G401.6 (cell line): ENCODE measurements at regions not wholly inside any gene's neighbourhood (a gene's known extent, or its start where the extent isn't known, plus 50 kb on each side); places are given as distances from the start of the nearest gene placed in this dataset.

Source experiments
- FAIRE-seq: peaks from 2 replicates; lab custom pipeline; 2012; peaks lifted over from hg19 to GRCh38; lab: Jason Lieb, UNC

DNA sequence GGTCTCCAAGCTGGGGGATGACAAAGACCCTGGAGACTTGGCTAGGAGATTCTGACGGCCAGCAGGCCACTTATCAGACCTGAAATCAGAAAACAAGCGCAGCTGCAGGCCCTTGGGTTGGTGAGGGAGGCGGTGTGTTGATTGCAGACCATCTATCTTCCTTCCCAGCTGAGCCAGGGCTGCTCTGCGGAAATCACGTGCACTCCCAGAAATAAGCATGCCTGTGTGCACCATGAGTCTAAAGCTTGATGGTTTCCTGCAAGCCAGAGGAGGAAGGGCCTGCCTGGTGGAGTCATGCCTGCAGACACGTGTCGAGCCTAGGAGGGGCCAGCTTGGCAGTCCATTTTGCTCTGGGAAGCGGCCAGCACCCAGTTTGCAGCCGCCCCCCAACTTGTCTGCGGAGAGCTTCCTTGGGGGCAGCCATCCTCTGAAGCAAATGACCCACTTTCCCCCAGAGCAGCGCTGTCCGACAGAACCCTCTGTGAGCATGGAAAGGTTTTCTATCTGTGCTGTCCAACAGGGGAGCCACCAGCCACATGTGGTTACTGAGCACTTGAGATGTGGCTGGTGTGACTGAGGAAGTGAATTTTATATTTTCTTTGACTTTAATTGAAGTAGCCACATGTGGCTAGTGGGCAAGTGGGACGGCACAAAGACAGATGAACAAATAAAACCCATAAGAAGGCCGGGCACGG is 175.7 kb upstream of the BCOR start:
- no peak for FAIRE-seq

DNA sequence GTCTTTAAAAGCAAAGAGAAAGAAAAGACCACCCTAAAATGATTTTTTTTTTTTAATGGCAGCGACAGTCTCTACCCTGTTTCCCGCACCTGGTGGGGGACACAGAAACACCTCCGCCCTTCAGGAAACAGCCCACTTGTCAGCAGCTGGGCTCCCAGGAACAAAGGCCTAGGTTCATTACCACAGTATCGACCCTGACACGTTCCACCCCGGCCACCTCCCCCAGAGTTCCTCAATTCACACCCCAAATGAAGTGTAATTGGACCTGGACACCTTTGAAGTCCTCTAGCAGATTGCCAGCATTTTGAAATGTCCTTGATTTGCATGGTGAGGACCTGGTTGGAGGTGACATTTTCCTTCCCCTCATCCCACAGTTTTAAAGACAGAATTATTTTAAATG is 175.0 kb upstream of the BCOR start:
- no peak for FAIRE-seq

DNA sequence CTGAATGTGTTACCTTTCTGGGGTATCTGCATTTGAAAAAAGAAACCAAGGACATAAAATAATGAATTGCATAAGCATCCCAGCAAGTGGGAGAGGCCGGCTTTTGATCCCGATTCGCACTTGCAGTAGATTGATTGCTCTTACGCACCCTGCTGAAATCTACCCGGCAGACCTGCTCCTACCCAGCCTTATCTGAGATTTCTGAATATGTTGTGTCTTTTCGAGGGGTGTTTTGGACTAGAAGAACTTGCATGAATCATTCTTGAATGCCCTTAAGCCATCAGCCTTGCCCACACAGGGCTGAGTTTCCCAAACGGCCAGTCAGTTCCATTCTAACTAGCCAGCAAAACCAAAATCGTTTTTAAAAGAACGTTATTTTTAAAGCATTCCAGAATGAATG is 174.4 kb upstream of the BCOR start:
- no peak for FAIRE-seq

DNA sequence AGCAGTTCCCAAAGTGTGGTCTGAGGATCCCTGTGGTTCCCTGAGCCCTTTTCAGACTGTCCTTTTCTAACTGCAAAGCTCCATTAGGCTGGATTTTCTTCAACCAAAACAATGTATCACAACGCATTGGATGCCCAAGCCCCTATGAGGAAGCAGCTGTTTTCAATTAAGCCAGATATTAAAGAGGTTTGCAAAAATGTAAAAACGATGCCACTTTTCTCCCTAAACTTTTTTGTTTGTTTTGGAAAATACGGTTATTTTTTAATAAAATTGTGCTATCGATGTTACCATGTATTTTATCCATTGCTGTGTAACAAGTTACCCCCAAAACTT is 170.4 kb upstream of the BCOR start:
- no peak for FAIRE-seq

DNA sequence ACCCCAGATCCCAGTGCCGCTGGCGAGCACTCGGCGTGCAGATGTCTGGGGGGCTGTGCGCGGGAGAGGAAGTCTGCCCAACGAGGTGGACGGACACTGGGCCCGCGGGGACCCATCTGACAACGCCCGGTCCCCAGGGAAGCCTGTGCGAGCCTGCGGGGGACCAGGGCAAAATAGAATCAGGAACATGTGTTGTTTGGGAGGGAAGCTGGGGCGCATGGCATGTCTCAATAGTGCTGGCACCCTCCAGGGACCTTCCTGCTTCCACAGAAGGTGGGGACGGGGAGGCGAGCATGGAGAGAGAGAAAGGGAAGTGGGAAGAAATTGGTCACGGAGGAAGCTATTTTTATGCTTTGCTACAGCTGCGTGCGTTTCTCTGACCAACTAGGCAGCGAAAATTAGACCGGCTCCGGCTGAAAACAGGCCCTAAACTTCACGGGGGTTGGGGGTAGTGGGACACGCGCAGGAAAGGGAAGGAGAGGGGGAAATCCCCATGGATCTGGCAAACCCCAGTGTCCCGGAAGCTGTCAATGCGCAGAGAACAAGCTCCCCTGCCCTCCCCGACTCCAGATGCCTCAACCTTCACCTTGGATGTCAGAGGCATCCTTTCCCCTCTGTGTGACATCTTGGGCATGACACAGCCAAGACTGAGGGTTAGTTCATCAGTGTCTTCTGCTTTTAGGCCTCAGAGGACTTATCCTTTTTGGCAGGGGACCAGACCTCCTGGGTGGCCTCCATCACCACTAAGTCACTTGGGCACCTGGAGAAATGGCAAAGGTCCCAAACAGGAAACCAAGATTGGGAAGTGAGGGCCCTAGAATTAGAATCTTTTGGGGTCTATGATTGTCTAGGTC is 169.8 kb upstream of the BCOR start:
- no peak for FAIRE-seq

DNA sequence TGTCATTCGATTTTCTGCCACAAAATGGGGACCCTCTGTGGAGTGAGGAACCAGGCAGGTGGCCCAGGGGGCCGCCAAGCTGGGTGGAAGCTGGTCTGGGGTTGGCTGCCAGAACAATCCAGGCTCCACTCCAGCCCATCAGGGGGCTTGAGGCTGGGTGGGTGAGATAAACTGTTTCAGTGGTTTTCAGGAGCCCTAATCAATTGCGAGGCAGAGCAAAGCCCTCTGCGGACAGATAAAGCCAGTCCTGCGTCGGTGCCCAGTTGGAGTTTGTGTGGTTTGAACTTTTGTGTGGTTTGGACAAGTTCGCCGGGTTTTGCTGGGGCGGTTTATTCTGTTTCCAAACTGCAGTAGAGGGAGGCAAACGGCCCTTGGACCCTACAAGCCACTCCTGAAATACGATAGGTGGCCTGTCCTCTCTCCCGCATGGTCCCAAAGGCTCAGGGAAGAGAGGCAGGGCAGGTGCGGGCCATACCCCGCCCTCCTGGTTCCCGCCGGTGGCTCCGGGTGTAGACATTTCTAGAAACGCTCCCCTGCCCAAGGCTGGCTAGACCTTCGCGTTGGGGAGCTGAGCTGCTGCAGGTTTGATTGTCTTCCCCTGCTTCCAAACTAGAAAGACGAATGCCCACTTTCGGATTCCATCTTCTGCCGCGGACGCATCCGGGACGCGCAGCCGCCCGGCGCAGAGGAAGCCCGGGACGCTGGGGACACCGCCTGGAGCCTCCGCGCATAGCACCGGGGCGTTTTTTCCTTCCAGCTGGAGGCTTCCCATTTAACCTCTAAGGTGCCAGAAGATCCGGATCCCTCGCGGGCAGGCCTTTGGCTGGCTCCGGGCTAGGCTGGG is 169.0 kb upstream of the BCOR start:
- no peak for FAIRE-seq

DNA sequence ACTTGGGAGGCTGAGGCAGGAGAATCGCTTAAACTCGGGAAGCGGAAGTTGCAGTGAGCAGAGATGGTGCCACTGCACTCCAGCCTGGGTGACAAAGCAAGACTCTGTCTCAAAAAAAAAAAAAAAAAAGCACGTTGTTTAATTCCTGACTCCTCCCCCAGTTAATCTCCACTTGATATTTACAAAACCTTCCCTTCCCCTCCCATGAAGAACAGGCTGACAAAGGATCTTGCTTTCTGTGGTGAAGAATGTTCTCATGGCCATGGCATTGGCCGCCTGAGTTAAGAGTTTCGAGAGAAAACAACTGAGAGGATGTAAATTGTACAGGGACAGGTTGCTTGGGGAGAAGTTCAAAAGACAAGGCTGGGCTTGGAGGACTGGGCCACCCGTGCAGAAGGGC is 168.2 kb upstream of the BCOR start:
- FAIRE-seq = no peak

DNA sequence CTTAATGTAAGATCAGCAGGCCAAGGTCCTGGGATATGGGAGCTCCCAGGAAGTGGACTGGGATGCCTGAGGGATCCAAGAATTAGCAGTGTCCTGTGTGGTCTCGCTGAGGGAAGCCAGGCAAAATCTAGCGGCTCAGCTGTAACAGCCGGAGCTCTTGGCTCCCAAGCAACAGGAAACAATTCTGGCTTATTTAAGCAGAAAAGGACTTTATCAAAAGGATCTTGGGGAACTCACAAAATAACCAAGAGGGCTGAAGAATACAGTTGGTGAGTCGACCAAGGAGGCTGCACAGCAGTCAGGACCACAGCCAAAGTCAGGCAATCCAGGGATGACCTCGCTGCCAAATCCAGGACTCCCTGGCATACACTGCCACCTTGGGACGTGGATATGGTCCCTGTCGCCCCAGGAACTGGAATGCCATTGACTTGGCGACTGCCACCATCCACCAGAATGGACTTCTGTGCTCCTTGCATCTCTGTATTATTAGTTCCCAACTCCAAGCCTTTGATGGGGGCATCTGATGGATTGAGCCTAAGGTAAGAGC is 165.3 kb upstream of the BCOR start:
- FAIRE-seq = no peak

DNA sequence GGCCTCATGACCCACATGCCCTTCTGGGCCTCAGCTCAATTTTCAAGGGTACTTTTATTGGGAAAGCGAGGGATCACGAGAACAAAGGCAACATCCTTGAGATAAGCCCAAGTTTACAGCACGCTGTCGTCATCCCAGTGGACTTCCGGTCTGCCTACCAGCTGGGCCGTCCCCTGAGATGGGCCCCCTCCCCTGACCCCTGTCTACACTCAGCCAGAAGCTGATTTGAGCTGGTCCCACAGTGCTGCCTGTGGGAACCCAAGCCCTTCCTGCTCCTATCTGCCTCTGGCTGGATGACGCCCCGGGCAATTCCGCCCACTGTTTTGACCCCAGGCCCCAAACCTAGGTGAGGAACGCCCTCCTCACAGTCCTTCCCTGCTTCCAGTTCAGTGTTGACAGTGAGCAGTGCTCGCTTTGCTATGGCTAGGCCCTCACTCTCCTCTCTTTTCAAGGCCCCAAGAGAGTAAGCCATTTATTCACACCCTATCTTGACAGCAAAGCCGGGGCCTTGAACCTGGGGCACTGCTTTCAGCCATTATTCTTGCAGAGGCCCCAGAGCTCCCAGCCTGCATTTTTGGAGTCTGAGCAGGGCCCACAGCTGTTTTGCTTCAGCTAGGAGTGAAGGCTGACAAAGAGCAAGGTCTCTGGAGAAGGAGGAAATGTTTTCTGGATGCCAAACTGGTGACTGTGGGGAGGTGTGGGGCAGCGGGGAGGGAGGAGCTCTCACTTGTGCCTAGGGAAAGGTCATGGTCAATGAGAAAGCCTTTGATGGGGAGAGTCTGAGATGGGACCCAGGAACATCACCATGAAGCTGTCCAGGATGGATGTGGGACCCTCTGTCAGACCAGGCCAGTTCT is 164.6 kb upstream of the BCOR start:
- no peak for FAIRE-seq

DNA sequence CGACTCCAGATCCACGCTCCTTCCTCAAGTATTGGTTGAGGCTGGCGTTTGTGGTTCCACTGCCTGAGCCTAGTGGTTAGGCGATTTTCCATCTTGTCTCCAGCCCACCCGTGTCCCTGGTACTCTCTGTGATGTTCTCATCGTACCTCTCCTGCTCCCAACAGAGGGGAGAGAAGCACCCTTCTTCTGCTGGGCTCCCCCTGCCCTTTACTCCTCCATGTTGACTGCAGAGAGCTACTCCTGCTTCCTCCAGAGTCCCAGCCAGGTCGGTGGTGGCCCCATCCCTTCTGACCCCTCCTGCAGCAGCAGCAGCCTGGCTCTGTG is 164.0 kb upstream of the BCOR start:
- FAIRE-seq = no peak

DNA sequence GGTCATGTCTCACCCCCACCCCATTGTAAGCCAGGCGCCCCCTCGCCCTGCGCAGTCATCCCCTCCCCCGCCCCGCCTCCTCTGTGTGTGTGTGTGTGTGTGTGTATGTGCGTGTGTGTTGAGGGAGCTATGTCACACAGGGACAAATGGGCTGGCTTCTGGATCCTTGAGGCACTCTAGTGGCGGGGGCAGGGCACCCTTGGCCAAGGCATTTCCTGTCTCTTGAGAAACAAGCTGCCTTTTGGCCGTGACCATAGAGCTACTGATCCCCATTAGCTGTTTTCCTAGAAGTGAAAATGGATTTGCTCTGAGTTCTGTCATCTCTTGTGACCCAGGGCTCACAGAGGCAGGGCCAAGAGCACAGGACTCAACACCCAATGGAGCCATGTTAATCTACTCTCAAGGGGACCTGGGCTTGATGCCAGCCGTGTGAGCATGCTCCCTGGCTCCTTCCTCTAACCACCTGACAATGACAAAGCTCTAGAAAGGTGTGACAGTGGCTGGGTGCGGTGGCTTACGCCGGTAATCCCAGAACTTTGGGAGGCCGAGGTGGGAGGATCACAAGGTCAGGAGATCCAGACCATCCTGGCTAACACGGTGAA is 162.5 kb upstream of the BCOR start:
- FAIRE-seq = no peak

DNA sequence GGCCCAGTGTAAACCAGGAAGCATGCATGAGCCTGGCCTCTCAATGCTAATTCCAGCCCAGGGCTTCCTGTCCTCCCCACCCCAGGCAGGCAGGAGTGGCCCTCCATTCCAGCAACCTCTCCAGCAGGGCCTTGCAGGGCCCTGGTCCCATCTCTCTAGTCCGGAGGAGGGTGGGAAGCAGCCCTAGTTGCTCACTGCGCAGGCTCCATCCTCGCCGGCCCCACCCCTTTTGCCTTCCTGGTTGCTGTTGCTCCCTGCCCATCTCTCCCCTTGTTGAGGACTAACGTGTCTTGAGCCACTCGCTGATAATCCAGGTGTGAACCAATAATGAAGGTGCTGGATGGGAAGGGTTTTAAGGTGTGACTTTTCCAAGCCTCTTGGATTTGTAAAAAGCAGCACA is 161.2 kb upstream of the BCOR start:
- no peak for FAIRE-seq

DNA sequence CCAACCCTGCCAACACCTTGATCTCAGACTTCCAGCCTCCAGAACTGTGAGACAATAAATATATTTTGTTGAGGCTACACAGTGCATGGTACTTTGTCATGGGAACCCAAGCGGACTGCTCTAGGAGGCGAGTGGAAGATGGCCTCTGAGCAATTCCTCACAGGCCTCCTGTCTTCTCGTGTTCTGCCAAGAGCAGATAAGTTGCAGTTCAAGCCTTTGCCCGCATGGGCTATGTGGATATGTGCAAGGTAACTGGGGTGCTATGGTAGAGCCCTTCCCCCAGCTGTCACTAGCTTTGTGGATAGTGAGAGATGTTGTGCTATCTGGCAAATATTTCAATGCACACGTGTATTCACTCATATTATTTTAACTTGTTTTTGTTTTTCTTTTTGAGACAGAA is 156.0 kb upstream of the BCOR start:
- FAIRE-seq = no peak

DNA sequence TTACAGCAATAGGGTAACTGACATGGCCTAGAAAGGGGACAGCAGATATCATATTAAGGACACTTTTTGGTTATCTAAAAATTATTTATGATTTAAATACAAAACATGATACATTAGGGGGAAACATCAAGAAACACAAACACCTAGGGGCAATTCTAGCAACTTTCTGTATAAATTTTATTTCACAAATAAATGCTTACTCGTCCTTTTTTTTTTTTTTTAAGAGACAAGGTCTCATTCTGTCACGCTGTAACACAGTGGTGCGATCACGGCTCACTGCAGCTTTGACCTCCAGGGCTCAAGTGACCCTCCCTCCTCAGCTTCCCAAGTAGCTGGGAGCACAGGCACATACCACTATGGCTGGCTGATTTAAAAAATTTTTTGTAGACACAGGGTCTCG is 151.8 kb upstream of the BCOR start:
- FAIRE-seq = no peak

DNA sequence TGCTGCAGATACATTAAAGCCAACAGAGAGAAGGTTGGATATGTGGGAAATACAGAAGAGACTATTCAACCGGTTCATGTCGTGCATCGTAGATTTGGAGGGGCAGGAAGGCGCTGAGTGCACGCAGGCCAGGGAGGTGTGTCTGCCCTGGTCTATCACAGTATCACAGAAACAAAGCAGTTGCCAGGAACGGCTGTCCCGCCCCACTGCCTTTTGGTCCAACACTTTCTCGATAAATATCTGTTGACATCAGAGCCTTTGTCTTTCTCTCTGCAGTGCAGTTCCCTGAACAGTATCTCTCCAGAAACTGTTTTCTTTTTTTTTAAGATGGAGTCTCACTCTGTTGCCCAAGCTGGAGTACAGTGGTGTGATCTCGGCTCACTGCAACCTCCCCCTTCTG is 151.1 kb upstream of the BCOR start:
- no peak for FAIRE-seq

DNA sequence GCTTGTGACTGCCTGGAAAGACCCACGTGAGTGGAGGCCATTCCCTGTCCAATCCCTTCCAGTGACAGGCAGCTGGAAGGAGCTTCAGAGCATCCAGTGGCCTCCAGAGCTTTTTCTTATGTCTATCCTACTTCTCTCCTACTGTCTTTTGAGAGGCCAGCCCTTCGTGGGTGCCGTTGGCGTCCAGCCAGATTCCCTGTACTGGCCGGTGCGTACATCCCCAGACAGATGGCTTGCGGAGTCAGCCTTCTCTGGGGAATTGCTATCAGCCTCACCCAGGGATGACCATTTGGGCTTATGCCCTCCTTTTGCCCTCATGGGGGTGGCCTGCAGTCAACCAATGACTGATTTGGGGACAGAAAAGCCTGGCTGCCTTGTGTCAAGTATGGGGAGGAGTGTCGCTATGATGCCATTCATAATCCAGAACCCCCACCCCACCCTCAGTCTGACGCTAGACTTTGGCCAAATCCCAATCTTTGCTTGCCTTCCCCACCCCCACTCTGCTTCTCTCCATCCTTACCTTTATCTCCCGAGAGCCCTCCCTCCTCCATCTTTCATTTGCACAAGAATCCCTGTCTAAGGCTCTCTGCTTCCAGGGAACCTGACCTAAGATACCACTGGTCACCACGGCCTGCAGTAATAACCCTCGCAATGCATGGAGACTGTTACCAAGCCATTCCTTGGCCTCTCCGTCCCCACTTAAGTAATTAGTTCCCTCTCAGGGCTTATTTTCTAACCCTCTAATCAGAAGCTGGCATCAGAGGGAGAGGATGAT is 150.3 kb upstream of the BCOR start:
- FAIRE-seq = no peak

DNA sequence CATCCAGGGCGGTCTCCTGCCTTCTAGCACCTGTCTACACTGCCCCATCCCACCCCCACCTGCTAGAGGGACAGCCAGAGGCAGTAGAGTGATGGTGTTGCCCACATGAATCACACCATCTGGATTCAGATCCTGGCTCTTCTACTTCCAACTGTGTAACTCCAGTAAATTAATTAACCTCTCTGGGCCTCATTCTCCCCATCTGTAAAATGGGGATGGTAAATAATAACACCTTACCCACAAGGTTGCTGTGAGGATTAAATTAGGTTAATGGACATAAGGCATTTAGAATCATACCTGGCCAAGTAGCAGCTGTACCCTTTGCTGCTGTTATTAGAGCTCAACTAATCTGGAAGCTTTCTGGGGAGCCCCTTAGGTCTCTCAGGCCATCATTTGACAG is 149.6 kb upstream of the BCOR start:
- FAIRE-seq = no peak

DNA sequence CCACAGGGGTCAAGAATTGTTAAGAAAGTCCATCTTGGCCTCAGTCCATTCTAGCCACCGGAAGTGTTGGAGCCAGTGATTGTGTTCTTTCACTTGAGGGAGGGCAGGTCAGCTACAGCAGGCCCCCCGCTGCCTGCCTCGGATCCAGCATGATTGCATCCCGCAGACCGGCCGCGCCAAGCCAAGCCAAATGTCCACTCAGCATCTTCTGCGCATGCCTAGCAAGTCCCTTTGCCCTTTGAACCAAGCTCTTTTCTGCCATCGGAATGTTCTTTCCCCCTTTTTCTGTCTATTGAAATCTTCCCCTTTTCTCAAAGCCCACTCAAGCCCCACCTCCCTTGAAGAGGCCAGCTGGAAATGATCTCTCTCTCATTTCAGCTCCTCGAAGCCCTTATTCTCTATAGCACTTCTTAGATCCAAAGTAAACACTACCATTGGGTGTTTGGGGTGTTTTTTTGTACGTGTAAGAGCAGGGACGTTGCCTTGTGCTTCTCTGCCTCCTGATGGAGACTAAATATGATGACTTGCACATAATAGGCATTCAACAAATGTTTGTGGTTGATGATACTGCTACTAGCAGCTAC is 147.8 kb upstream of the BCOR start:
- no peak for FAIRE-seq

DNA sequence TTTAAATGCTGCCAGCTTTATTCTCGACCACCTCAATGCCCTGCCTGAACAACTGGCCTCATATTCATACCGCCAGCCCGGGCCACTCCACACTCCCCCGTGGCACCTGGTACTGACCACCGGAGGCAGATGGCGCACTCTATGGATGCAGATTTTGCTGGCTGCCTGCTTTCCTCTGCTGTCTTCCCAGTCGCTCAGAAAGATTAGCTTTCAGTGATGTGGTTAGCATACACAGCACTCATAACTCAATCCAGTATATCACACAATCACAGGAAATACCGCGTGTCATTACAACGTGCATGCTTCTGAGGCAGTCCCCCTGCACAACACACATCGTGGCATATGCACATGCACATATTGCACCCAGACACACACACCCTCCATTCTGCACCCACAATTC is 147.2 kb upstream of the BCOR start:
- FAIRE-seq = no peak

DNA sequence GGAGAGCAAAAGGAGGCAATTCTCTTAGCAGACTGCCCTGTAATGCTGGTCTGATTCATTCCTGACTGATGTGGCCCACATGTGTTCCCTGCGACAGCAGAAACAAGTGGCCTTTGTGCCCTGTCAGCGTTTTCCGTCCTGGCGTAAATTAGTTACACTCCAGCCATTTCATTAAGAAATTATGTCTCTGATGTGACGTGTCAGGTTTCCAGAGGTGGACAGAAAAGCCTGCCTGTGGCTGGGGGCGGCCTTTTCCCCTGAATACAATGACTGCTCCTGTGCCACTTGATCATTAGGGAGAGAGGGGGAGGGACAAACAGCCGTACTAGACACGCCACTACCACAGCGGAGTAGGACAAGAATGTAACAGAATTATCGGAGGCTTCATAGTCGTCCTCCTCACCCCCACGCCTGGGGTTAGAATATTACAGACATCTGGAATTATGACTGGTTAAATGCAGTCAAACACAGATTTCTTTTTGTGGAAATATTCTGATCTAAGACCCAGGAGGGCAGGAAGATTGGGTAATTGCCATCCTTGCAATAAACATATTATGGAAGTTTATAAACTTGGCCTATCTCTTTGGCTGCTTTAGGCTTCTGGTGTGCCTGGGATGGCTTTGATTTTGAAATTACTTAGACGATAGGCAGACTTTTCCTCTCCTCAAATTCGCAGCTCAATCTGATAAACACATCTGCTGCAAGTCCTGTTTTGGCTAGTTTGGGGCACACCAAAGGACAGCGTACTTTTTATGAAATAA is 146.2 kb upstream of the BCOR start:
- no peak for FAIRE-seq
